ENCODE measurements at regions not wholly inside any gene's neighbourhood (a gene's known extent, or its start where the extent isn't known, plus 50 kb on each side); places are given as distances from the start of the nearest gene placed in this dataset.

- no peak for TF ChIP-seq EZH2phosphoT487 (IDR thresholded peaks at IDR 0.05; ENCODE audit: insufficient read depth, low read depth)
- no peak for TF ChIP-seq EZH2 (IDR thresholded peaks at IDR 0.05; ENCODE audit: insufficient read depth, poor library complexity, severe bottlenecking)
Observed at GRCh38 chr3:40631341-40631995, 106.7 kb downstream of the ZNF621 start.
